SK-N-MC (cell line): ENCODE measurements at regions not wholly inside any gene's neighbourhood (a gene's known extent, or its start where the extent isn't known, plus 50 kb on each side); places are given as distances from the start of the nearest gene placed in this dataset.

Experiments
- DNase-seq: peaks from one replicate; pipeline ENCODE4 v3.0.0-alpha.2; 2011; ENCODE audit warnings: low read depth, low spot score
- H3K27ac ChIP-seq: fragments of 200-600 bp; sonication (generic); 2 replicates; pipeline ENCODE4 v1.5.1; 2016; ENCODE audit warnings: mixed run types
- H3K36me3 ChIP-seq: fragments of 200-600 bp; sonication (generic); 2 replicates; pipeline ENCODE4 v1.6.1; 2017; ENCODE audit warnings: antibody characterized with exemption, low read length, mixed read lengths; ENCODE audit not compliant: insufficient read depth
- H3K4me3 ChIP-seq: fragments of 200-600 bp; sonication (generic); 2 replicates; pipeline ENCODE4 v1.5.1; 2016
- H3K9ac ChIP-seq: fragments of 200-600 bp; sonication (generic); 2 replicates; pipeline ENCODE4 v1.8.0; 2017; ENCODE audit warnings: mixed run types, mixed read lengths; ENCODE audit not compliant: insufficient read length
- H3K9me3 ChIP-seq: fragments of 200-600 bp; sonication (generic); 2 replicates; pipeline ENCODE4 v1.6.1; 2017; ENCODE audit warnings: low read depth, mild to moderate bottlenecking, antibody characterized with exemption, low read length, moderate library complexity, mixed read lengths
- EZH2 ChIP-seq: fragments of 200-600 bp; sonication (generic); IDR thresholded peaks from one replicate; pipeline ENCODE4 v1.6.1; 2017; ENCODE audit warnings: antibody characterized with exemption
- FOXP2 ChIP-seq: optimal IDR thresholded peaks from 2 replicates; pipeline ENCODE3; 2011; ENCODE audit warnings: mild to moderate bottlenecking, moderate library complexity; ENCODE audit not compliant: insufficient read depth; ENCODE audit errors: extremely low read length, control extremely low read depth
- POLR2AphosphoS5 ChIP-seq: IDR thresholded peaks from 2 replicates; pipeline ENCODE4 v1.6.1; 2012; ENCODE audit warnings: mild to moderate bottlenecking, low read depth, low read length, borderline replicate concordance

DNA sequence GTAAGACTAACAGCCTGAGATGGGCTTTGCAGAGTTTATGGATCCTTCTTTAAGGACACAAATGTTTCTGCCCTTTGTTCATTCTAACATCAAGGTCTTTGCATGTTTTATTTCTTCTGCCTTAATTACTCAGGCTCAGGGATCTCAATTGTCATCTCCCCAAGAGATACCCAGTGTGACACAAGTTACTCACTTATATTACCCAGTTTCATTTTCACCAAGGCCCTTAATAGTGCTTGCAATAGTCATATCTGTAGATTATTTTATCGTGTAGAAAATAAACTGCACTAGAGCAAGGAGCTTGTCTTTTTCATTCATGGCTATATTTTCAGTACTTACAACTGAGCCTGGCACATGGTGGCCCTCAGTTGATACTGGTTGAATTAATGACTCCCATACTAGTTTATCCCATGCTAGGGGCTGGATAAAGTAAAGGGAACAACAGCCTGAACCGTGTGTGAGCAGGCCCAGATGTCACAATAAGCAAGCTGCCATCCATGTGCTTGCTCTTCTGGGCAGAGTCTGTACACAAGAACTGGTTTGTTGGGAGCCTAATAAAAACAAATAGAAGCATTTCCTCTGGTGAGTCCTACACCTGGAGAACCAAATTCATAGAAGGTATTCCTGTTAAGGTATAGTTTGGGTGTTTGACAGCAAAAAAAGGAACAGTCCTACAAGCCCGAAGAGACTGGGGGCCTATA, 112.5 kb upstream of the CD180 start:
- no peak for DNase-seq
- no peaks in the 10 kb centered on the region for H3K36me3 ChIP-seq
- no peaks in the 10 kb centered on the region for H3K9me3 ChIP-seq
- no peak overlapping the region for H3K27ac ChIP-seq
- H3K9ac ChIP-seq: no peak overlapping the region
- no peak overlapping the region for H3K4me3 ChIP-seq
- no peak for TF ChIP-seq POLR2AphosphoS5
- TF ChIP-seq FOXP2: no peak
- TF ChIP-seq EZH2: no peak

DNA sequence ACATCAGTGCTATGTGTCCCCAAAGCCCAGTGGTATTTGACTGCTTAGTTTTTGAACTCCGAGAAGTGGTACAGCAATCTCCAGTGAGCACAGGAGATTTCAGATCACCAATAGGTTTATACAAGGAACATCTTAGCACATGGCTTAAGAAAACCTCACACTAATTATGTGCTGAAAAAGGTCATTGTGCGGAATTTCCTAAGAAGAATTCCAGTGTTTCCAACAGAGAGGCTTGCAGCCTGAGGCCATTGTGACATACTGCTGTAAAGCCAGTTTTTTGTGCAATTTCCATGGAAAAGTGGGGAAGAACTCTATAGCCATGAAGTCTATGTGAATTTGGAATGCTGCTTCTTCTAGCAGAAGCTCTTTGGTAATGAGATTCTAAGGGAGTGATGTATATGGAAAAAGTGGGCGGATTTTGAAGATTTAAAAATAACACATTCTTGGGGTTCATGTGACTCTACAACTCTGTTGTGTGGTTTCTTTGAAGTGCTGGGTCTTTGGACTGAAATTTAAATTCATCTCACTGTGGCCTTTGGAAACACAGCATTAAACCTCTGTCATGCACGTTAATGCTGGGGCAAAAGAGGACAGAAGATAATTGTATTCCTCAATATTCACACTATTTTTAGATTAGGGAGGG, 110.5 kb upstream of the CD180 start:
- no peak overlapping the region for H3K9ac ChIP-seq
- DNase-seq: no peak
- TF ChIP-seq POLR2AphosphoS5: no peak
- no peak for TF ChIP-seq EZH2
- no peak for TF ChIP-seq FOXP2
- no peak overlapping the region for H3K4me3 ChIP-seq
- no peak overlapping the region for H3K27ac ChIP-seq
- H3K36me3 ChIP-seq: no peaks in the 10 kb centered on the region
- no peaks in the 10 kb centered on the region for H3K9me3 ChIP-seq

DNA sequence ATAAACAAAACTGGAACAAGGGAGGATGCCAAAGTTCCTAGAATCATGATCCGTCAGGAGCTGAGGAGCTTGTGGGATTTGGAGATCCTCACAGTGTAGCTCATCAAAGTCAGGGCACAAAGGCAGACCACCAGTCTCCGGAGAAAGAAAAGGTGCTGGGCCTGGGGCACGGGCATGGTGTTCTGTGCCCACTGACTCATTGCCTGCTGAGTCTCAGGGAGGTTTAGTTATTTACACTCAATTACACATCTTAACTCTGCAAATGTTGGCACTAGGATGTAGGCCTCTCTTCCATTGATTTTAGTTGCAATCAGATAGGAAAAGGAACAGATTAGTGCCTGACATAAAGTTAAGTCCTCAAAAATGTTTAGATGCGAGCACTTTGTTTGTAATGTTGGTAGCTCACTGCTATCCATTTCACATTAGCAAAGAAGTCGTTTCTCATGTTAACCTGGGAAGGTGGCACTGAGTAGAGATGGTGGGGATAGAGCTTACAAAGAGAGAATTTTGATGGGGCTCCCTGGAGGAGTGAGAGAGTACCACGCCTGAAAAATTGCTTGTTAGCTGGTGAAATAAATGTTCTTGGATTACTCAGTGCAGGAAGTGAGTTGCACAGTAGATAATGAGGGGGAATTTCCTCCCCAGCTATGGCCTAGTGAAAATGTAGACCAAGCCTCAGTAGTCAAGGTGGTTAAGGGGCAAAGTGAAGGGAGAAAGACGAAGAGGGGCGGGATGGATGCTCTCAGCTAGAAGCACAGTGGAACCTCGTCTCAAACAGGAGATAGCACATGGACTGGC, 109.5 kb upstream of the CD180 start:
- no peak for TF ChIP-seq EZH2
- TF ChIP-seq FOXP2: no peak
- no peak for TF ChIP-seq POLR2AphosphoS5
- Histone ChIP-seq H3K4me3 (no peak overlapping the region), H3K9me3 (no peaks in the 10 kb centered on the region), H3K36me3 (no peaks in the 10 kb centered on the region), H3K9ac (no peak overlapping the region), H3K27ac (no peak overlapping the region)
- DNase-seq: no peak

DNA sequence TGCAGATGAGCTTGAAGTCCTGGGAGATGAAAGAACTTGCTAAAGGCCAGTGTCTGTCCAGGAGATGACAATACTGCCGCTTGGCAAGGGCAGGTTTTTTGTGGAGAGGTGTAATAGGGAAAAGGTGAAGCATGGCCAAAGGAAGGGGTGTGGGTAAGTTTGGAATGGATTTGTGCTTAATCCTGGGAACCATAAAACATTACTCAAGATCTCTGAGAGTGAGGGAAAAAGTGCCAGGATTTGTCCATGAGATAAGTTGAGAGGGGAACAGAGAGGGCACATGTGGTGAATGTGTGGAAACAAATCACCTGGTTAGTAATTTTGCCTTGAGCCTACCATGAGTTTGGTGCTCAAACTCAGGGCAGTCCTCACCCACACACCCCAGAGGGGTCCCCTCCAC, 108.8 kb upstream of the CD180 start:
- Histone ChIP-seq H3K27ac (no peak overlapping the region), H3K9me3 (no peaks in the 10 kb centered on the region), H3K9ac (no peak overlapping the region), H3K36me3 (no peaks in the 10 kb centered on the region), H3K4me3 (no peak overlapping the region)
- TF ChIP-seq POLR2AphosphoS5: no peak
- TF ChIP-seq EZH2: no peak
- no peak for TF ChIP-seq FOXP2
- no peak for DNase-seq

DNA sequence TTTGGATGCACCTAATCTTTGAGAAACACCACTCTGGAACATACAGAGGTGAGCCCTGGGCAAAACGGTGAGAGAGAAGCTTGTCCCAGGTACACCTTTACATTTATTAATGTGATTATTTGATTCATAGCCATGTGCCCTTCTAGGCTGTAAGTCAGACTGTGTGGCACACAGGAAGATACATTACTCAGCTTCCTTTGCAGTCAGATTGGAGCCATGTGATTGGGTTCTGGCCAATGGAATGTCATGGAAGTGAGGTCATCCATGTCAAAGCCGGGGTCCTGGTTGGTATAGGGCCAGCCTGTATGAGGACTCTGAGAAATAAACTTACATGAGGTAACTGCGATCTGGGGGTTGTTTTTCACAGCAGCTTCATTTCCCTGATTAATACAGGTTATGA, 106.8 kb upstream of the CD180 start:
- H3K9ac ChIP-seq: no peak overlapping the region
- DNase-seq: no peak
- H3K4me3 ChIP-seq: no peak overlapping the region
- no peak for TF ChIP-seq EZH2
- TF ChIP-seq POLR2AphosphoS5: no peak
- TF ChIP-seq FOXP2: no peak
- H3K27ac ChIP-seq: no peak overlapping the region
- H3K36me3 ChIP-seq: no peaks in the 10 kb centered on the region
- no peaks in the 10 kb centered on the region for H3K9me3 ChIP-seq

DNA sequence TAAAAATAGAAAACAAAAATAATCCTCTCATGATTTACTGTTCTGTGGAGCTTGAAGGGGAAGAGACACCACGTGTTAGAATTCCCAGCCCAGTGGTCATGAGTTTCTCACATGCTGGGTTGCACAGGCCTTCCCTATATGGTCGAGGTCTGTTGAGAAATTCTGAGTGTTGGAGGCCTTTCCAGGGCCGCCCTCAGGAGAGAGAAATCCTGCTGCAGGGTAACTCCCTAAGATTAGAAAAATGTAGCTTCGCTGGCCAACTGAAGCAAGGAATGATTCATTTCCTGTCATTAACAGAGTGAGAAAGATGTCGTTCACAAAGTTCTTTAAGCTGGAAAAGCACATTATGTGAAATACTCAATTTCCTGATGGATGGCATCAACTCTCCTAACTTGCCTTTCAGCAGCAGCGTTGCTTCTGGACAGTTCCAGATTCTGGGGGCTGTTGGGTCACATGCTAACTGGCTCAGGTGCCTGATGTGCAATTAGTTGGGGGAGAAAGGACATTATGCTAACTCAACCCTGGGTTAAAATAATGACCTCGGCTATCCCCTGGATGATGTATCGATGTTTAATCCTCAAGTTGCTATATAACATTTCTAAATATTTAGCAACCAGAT, 104.8 kb upstream of the CD180 start:
- Histone ChIP-seq H3K4me3 (no peak overlapping the region), H3K9ac (no peak overlapping the region), H3K36me3 (no peaks in the 10 kb centered on the region), H3K27ac (no peak overlapping the region), H3K9me3 (no peaks in the 10 kb centered on the region)
- DNase-seq: no peak
- no peak for TF ChIP-seq EZH2
- no peak for TF ChIP-seq FOXP2
- TF ChIP-seq POLR2AphosphoS5: no peak

DNA sequence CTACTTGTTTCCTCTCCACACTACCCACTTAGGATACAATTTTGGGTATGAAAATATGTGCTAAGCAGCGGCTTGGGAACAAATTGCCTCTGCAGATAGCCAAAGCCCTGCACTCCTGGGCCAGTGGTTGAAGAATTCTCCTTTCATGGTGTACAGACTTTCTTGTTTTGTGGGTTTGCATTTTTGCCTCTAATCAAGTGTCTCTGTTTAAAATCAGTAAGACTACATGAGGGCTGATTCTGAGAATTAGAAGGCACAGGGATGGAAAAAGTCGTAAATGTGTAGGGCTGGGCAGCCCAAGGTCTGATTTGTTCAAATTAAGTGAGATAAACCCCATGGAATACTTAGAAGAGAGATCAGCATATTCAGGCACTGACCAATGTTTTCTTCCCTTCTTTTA, 103.7 kb upstream of the CD180 start:
- Histone ChIP-seq H3K27ac (no peak overlapping the region), H3K36me3 (no peaks in the 10 kb centered on the region), H3K4me3 (no peak overlapping the region), H3K9me3 (no peaks in the 10 kb centered on the region), H3K9ac (no peak overlapping the region)
- DNase-seq: no peak
- TF ChIP-seq EZH2: no peak
- no peak for TF ChIP-seq POLR2AphosphoS5
- TF ChIP-seq FOXP2: no peak

DNA sequence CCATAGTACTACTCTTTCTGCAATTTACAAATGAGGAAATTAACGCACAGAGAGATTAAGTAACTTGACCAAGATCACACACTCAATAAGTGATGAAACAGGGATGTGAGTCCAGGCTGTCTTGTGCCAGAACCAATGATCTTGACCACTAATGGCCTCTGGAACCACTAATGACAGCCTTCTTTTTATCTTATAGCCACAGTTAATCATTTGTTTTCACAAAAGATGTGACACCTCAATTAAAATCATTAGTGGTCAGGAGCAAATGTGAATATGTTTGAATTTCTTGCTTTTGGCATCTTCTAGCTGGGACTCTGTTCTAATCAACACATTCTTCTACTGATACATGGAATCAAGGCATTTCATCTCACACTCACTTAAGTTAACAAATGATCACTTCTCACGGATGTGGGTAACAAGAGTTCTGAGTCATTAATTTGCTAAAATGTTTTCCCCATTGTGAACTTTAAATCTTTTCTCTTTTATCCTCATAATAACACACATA, 102.7 kb upstream of the CD180 start:
- TF ChIP-seq FOXP2 (no peak), POLR2AphosphoS5 (no peak), EZH2 (no peak)
- Histone ChIP-seq H3K9ac (no peak overlapping the region), H3K36me3 (no peaks in the 10 kb centered on the region), H3K27ac (no peak overlapping the region), H3K4me3 (no peak overlapping the region), H3K9me3 (no peaks in the 10 kb centered on the region)
- no peak for DNase-seq
